Kidney (tissue), 13 donors: ENCODE measurements at regions not wholly inside any gene's neighbourhood (a gene's known extent, or its start where the extent isn't known, plus 50 kb on each side); places are given as distances from the start of the nearest gene placed in this dataset.

Source experiments
- DNase-seq, 5 donors: peaks; one replicate each; pipeline ENCODE4 v3.0.0-alpha.2; 2013 to 2020
- FAIRE-seq: peaks from 2 replicates; lab custom pipeline; 2012; peaks lifted over from hg19 to GRCh38; lab: Jason Lieb, UNC
- H3K27ac ChIP-seq, 2 donors: one replicate each; pipeline ENCODE4 v1.7.0; 2013; ENCODE audit warnings: low read depth in 2 of 2, low read length in 2 of 2, inconsistent platforms in 1 of 2
- H3K27me3 ChIP-seq: one replicate; pipeline ENCODE4 v1.7.1; 2013; ENCODE audit warnings: low read length, inconsistent platforms; ENCODE audit not compliant: control insufficient read depth, insufficient read depth
- H3K36me3 ChIP-seq, 3 donors: one replicate each; pipeline versions ENCODE4 v1.7.0 to v1.7.1; 2013; ENCODE audit warnings: low read length in 3 of 3, control low read depth in 1 of 3, inconsistent platforms in 1 of 3; ENCODE audit not compliant: insufficient read depth in 3 of 3, control insufficient read depth in 2 of 3
- H3K4me1 ChIP-seq, 3 donors: one replicate each; pipeline versions ENCODE4 v1.7.0 to v1.7.1; 2013; ENCODE audit warnings: low read length in 3 of 3, inconsistent platforms in 1 of 3, low read depth in 1 of 3; ENCODE audit not compliant: control insufficient read depth in 2 of 3, insufficient read depth in 2 of 3
- H3K4me3 ChIP-seq, 3 donors: one replicate each; pipeline versions ENCODE4 v1.7.0 to v1.8.1; 2013; ENCODE audit warnings: low read length in 3 of 3, control low read depth in 1 of 3, inconsistent platforms in 1 of 3
- H3K9ac ChIP-seq, 3 donors: one replicate each; pipeline versions ENCODE4 v1.7.0 to v1.7.1; 2013; ENCODE audit warnings: low read length in 3 of 3, control low read depth in 1 of 3, inconsistent platforms in 1 of 3
- H3K9me3 ChIP-seq, 3 donors: one replicate each; pipeline versions ENCODE4 v1.7.0 to v1.7.1; 2013; ENCODE audit warnings: low read length in 3 of 3, control low read depth in 1 of 3, inconsistent platforms in 1 of 3; ENCODE audit not compliant: control insufficient read depth in 2 of 3, insufficient read depth in 1 of 3
- intact Hi-C: fragments of 100-400 bp; cut with DNase I; formaldehyde crosslinking; loops from one replicate; pipeline ENCODE4 v1.11.1; 2022
- TF ChIP-seq, protein P1 (sequence below): IDR thresholded peaks from 3 replicates; pipeline ENCODE4 v1.5.1; 2012; ENCODE audit warnings: mild to moderate bottlenecking, moderate library complexity, borderline replicate concordance; ENCODE audit not compliant: insufficient read depth; ENCODE audit errors: extremely low read depth
- donor health status: control.
- donor health status: control.
- donor health status: control.
- donor health status: control.
- donor health status: control.
- donor health status: DM: yes; HTN: yes; CAD: no.
- donor health status: Normal renal cell carcinoma (clear cell type).

DNA sequence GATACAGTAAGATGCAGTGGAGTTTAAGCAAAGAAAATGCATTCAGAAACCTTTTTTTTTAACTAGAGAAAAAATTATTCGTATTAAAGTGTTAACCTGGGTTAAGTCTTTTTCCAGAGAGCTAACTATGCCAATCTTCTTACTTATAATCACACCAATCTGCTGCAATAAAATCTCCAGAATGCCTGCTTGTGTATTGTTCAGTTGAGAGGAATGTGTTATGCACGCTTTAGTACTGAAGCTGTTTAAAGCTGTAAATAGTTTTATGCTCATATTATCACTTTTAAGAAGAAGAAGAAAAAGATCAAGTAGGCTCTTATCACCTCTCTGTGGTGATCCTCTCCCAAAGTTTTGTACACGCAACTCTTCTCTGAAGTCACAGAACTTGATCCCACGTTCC lies 528.7 kb downstream of the RFC3 start:
- peaks cover 8 to 18% (median 8%) of the 10 kb centered on the region in 3 donors for H3K4me1 ChIP-seq
- FAIRE-seq (no peak), DNase-seq (no peak)
- no peak overlapping the region for H3K9ac ChIP-seq
- H3K9me3 ChIP-seq = no peaks in the 10 kb centered on the region
- H3K4me3 ChIP-seq = no peak overlapping the region
- peak overlapping the region in 1 of 2 donors; percentile 47 for H3K27ac ChIP-seq
- intact Hi-C loops = no loop called here
- no peaks in the 10 kb centered on the region for H3K36me3 ChIP-seq
- no peaks in the 10 kb centered on the region for H3K27me3 ChIP-seq
- TF ChIP-seq, protein P1, sequence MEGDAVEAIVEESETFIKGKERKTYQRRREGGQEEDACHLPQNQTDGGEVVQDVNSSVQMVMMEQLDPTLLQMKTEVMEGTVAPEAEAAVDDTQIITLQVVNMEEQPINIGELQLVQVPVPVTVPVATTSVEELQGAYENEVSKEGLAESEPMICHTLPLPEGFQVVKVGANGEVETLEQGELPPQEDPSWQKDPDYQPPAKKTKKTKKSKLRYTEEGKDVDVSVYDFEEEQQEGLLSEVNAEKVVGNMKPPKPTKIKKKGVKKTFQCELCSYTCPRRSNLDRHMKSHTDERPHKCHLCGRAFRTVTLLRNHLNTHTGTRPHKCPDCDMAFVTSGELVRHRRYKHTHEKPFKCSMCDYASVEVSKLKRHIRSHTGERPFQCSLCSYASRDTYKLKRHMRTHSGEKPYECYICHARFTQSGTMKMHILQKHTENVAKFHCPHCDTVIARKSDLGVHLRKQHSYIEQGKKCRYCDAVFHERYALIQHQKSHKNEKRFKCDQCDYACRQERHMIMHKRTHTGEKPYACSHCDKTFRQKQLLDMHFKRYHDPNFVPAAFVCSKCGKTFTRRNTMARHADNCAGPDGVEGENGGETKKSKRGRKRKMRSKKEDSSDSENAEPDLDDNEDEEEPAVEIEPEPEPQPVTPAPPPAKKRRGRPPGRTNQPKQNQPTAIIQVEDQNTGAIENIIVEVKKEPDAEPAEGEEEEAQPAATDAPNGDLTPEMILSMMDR = no peak

DNA sequence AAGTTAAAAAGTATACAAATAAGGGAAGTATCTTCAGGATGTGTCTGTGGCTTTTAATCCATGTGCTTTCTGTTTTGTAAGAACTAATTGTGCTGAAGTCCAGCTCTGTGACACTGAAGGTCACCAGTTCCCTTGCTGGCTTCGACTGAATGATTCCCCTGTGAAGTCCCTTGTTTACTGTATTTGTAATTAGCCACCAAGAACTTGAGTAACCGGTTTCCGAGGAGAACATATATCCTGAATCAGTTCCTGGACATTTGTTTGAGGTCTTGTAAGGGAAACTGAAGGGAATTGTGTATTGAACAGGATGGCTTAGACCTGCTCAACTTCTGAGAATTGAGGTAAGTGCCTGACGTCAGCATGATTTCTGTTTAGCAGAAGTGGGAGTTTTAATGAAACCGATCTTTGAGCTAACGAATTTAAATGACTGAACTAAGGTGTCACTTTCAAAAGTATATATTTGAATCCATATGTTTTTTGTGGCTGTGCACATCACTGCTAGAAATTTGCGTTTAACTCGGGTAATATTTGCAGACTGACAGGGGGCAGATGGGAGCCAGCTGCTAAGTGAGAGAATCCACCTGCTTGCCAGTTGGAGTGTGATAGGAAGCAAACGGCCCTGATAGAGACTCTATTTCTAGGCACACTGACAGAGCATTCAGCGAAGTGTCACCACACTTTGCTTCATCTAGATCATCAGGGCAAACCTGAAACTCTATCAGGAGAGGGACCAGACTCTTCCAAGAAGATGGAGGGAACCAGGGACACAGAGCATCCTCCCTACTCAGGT lies 530.0 kb downstream of the RFC3 start:
- intact Hi-C loops = no loop called here
- peak; percentile 78 for FAIRE-seq
- no peak overlapping the region for H3K9ac ChIP-seq
- peak in 3 of 5 donors; percentile 57 to 92 (median 91) for DNase-seq
- H3K9me3 ChIP-seq = no peaks in the 10 kb centered on the region
- H3K27ac ChIP-seq = peak overlapping the region; percentile 47 to 48
- TF ChIP-seq, protein P1 = no peak
- peaks cover 8 to 18% (median 8%) of the 10 kb centered on the region in 3 donors for H3K4me1 ChIP-seq
- H3K4me3 ChIP-seq = peak overlapping the region in 2 of 3 donors; percentile 13 to 14
- H3K36me3 ChIP-seq = no peaks in the 10 kb centered on the region
- no peaks in the 10 kb centered on the region for H3K27me3 ChIP-seq

- FAIRE-seq = no peak
- peak overlapping the region; percentile 15 to 20 for H3K27ac ChIP-seq
Observed at GRCh38 chr13:34349091-34349722, 531.3 kb downstream of the RFC3 start.

More at GRCh38 chr13:34349091-34349722, 531.3 kb downstream of the RFC3 start:
- intact Hi-C loops = no loop called here
- no peaks in the 10 kb centered on the region for H3K36me3 ChIP-seq
- H3K27me3 ChIP-seq = no peaks in the 10 kb centered on the region
- H3K9ac ChIP-seq = no peak overlapping the region
- DNase-seq = peak in 3 of 5 donors; percentile 18 to 91 (median 50)
- no peaks in the 10 kb centered on the region for H3K9me3 ChIP-seq
- H3K4me1 ChIP-seq = peaks cover 8 to 18% (median 8%) of the 10 kb centered on the region in 3 donors
- TF ChIP-seq, protein P1 = no peak
- no peak overlapping the region for H3K4me3 ChIP-seq
